ENCODE measurements at regions not wholly inside any gene's neighbourhood (a gene's known extent, or its start where the extent isn't known, plus 50 kb on each side); places are given as distances from the start of the nearest gene placed in this dataset.

DNA sequence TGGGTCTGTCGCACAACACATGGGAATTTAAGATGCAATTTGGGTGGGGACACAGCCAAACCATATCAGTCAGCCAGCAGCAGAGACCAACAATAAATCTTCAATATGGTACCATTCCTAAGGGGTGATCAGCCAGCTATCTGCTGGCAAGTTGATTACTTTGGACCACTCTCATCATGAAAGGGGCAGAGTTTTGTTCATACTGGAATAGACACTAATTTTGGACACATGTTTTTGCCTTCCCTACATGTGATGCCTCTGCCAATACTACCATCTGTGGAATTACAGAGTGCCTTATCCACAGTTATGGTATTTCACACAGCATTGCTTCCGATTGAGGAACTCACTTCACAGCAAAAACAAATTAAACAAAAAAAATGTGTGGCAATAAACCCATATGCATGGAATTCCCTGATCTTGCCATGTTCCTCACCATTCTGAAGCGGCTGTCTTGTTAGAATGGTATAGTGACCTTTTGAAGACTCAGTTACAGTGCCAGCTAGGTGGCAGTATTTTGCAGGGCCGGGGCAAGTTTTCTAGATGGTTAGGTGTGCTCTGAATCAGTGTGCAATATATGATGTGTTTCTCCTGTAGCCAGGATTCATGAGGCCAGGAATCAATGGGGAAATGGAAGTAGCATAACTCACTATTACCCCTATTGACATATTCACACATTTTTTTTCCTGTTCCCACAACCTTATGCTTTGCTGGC lies 179.0 kb upstream of the IGF1 start:
- TF ChIP-seq CTCF (IDR thresholded peaks at IDR 0.05) (no peak), POLR2A (IDR thresholded peaks at IDR 0.05; ENCODE audit: low read length) (no peak), RFX5 (IDR thresholded peaks at IDR 0.05) (no peak), ZSCAN20 (CRISPR knock-in tag; IDR thresholded peaks at IDR 0.05) (no peak), HOXB13 (CRISPR knock-in tag; IDR thresholded peaks at IDR 0.05; ENCODE audit: low read depth) (no peak), CEBPB (IDR thresholded peaks at IDR 0.05) (no peak), PHF8 (IDR thresholded peaks at IDR 0.05; ENCODE audit: borderline replicate concordance, low read depth) (no peak)
- TF ChIP-seq, protein P1, sequence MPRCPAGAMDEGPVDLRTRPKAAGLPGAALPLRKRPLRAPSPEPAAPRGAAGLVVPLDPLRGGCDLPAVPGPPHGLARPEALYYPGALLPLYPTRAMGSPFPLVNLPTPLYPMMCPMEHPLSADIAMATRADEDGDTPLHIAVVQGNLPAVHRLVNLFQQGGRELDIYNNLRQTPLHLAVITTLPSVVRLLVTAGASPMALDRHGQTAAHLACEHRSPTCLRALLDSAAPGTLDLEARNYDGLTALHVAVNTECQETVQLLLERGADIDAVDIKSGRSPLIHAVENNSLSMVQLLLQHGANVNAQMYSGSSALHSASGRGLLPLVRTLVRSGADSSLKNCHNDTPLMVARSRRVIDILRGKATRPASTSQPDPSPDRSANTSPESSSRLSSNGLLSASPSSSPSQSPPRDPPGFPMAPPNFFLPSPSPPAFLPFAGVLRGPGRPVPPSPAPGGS (IDR thresholded peaks at IDR 0.05), result no peak
- TF ChIP-seq, protein P2, sequence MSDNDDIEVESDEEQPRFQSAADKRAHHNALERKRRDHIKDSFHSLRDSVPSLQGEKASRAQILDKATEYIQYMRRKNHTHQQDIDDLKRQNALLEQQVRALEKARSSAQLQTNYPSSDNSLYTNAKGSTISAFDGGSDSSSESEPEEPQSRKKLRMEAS (IDR thresholded peaks at IDR 0.05), result no peak
